ENCODE measurements at regions not wholly inside any gene's neighbourhood (a gene's known extent, or its start where the extent isn't known, plus 50 kb on each side); places are given as distances from the start of the nearest gene placed in this dataset.

GRCh38 chr12:85690146-85690545 is 146.1 kb downstream of the RASSF9 start:
- no peak for DNase-seq

- no peak for DNase-seq
Observed at GRCh38 chr12:85693093-85693665, 143.0 kb downstream of the RASSF9 start.

GRCh38 chr12:85695097-85695715 is 141.0 kb downstream of the RASSF9 start:
- no peak for DNase-seq

- DNase-seq = no peak
Observed at GRCh38 chr12:85697003-85697402, 139.2 kb downstream of the RASSF9 start.

- DNase-seq = no peak
Observed at GRCh38 chr12:85698937-85699336, 137.3 kb downstream of the RASSF9 start.

- DNase-seq = no peak
Observed at GRCh38 chr12:85708775-85709174, 127.4 kb downstream of the RASSF9 start.

GRCh38 chr12:85711735-85712390 is 124.3 kb downstream of the RASSF9 start:
- DNase-seq = no peak

- no peak for DNase-seq
Observed at GRCh38 chr12:85713373-85713772, 122.8 kb downstream of the RASSF9 start.

GRCh38 chr12:85714425-85714824 is 121.8 kb downstream of the RASSF9 start:
- no peak for DNase-seq

- DNase-seq = no peak
Observed at GRCh38 chr12:85720308-85721033, 115.7 kb downstream of the RASSF9 start.

GRCh38 chr12:85725991-85726390 is 110.2 kb downstream of the RASSF9 start:
- DNase-seq = peak; percentile 7

GRCh38 chr12:85733221-85733840 is 102.9 kb downstream of the RASSF9 start:
- DNase-seq = no peak

- DNase-seq = no peak
Observed at GRCh38 chr12:85733984-85734383, 102.2 kb downstream of the RASSF9 start.

GRCh38 chr12:85740186-85740585 is 96.0 kb downstream of the RASSF9 start:
- DNase-seq = no peak

- DNase-seq = no peak
Observed at GRCh38 chr12:85741046-85741445, 95.2 kb downstream of the RASSF9 start.

GRCh38 chr12:85747941-85748495 is 88.2 kb downstream of the RASSF9 start:
- DNase-seq = no peak
